NCI-H2029 (cell line): ENCODE measurements at regions not wholly inside any gene's neighbourhood (a gene's known extent, or its start where the extent isn't known, plus 50 kb on each side); places are given as distances from the start of the nearest gene placed in this dataset.
"Not testable (repeated sequence)": the region's sequence is repeated elsewhere in the genome, so short reads cannot be mapped to it uniquely, and the experiment has no call there.

Experiments used
- DNase-seq: peaks from one replicate; lab custom pipeline; 2025; lab: John Stamatoyannopoulos, UW

DNA sequence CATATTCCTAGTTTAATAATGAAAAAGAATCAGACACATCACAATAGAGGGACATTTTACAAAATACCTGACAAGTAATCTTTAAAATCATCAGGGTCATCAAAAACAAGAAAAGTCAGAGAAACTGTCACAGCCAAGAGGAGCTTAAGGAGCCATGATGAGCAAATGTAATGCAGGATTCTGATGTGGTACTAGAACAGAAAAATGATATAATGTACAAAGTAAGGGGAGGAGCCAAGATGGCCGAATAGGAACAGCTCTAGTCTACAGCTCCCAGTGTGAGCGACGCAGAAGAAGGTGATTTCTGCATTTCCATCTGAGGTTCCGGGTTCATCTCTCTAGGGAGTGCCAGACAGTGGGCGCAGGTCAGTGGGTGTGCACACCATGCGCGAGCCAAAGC lies 198.0 kb upstream of the FAT3 start:
- no peak for DNase-seq

DNA sequence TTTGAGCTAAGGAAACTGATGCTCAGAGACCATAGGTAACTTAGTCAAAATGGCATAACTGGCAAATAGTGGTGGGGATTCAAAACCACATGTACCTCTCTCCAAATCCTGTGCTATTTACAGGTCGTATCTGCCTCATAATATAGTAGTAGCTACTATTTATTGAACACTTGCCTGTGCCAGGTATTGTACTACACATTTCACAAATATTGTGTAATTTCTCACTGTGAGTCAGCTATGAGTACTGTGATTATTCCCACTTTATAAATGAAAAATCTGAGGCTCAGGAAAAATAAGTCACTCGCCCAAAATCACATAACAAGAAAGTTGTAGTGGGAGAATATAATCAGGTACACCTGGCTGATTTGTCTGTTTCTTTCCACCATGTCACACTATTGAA lies 199.8 kb upstream of the FAT3 start:
- DNase-seq = no peak

DNA sequence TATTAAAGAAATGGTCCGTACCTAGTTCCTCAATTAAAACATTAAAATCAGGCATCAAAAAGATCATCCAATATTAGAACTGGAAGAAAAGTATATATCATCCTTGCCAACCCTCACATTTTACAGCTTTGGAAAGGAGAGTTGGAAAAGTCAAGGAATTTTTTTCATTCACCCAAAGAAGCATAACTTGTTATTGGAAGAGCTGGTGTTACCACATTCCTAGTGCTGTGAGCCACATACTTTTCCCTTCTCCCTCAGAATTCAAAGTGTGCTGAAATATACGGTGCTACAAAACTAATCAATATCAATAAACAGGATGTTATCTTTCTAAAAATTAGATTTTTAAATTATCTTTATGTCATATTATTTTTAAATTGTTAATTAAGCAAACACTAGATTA lies 202.1 kb upstream of the FAT3 start:
- no peak for DNase-seq

DNA sequence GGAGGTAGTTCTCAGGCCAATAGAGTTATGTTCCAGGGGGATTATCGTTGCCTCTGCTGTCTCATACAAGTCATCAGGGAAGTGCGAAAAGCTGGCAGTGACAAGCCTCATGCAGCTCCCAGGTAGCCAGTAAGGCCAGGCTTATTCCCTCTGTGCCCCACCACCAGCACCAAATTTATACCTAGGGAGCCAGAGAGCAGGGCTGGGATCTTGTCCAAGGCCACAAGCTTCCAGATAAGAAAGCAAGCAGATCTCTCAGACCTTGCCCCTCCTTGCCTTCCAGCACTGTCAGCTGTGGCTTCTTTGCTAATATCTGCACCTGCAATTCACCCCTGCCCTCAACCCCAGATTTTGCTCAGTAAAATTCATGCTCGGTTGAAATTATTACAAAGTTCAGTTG lies 206.3 kb upstream of the FAT3 start:
- no peak for DNase-seq

DNA sequence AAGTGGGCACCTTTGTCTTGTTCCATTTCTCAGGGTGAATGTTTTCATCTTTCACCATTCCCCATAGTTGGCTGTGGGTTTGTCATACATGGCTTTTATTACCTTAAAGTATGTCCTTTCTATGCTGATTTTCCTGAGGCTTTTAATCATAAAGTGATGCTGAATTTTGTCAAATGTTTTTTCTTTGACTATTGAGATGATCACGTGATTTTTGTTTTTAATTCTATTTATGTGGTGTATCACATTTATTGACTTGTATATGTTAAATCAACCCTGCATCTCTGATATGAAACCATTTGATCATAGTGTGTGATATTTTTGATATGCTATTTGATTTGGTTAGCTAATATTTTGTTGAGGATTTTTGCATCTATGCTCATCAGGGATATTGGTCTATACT lies 216.4 kb upstream of the FAT3 start:
- DNase-seq = no peak

DNA sequence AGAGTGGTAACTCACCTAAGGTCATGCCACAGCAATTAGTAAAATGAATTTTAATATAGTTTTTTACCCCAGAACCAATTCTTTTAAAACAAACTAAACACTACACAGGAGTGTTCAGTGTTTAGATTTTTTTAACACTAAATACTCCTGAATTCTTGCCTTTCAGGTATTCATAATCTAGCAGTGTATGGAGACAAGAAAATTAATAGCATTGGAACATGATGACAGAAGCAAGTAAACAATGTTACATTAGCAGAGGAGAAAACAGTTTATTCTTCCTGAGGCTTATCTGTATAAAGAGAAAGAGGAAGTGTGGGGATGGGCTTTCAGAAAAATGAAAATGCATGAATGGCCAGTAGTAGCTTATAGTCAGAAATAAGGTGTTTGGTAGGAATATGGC lies 222.1 kb upstream of the FAT3 start:
- no peak for DNase-seq

DNA sequence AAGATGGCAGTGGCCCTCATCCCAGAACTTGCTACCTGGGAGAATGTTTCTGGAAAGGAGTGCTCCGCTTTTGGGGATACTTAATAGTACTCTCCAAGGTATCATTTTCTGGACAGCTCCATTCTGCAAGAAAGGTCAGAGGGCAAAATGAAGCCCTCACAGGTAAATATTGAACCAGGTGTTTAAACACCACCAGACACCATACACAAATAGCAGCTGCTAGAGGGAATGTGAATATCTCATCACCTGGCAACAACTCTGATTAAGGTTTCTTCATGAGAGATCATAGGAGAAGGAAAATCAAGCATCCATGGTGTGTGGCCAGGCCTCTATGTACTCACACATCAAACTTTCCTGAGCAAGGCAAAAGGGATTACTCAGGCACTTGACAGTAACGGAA lies 226.1 kb upstream of the FAT3 start:
- DNase-seq = peak; percentile 85

DNA sequence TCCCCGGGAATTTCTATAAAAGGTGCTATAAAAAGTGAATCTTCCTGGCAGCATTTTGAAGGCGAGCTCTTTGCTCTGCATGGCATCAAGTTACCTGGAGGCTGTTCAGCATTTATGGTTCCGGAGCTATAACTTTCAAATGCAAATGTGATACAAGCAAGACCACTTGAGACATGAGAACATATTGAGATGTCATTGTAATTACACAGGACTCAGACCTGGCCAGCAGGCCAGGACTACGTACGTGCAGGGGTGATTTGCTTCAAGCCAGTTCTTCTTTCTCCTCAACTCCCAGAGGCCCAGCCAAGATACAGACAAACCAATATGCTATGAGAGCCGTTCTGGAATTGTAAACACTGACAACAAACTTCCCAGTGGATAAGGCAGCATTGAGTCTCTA lies 227.4 kb upstream of the FAT3 start:
- DNase-seq = peak; percentile 72

DNA sequence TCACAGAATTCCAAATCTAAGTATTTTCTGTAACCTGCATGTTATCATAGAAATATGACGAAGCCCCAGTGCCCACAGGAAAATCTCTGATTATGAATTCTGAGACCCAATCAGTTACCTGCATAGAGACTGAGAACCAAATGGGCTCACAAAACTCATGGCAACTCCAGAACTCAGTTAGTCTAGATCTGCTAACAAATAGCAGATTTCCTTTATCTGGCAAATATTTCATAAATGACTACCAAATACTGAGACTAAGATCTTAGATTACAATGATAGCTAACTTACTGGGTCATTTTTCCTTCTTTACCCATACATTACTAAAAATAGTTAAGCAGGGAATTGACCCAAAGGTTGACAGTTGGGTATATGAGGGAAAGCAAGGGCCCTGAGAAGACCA lies 228.1 kb upstream of the FAT3 start:
- DNase-seq = no peak

DNA sequence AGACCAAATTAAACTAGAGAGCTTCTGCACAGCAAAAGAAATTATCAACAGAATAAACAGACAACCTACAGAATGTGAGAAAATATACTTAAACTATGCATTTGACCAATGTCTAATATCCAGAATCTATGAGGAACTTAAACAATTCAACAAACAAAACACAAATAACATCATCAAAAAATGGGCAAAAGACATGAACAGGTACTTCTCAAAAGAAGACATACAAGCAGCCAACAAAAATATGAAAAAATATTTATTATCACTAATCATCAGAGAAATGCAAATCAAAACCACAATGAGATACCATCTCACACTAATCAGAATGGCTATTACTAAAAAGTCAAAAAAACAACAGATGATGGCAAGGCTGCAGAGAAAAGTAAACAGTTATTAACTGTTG lies 236.2 kb upstream of the FAT3 start:
- not testable (repeated sequence) for DNase-seq

DNA sequence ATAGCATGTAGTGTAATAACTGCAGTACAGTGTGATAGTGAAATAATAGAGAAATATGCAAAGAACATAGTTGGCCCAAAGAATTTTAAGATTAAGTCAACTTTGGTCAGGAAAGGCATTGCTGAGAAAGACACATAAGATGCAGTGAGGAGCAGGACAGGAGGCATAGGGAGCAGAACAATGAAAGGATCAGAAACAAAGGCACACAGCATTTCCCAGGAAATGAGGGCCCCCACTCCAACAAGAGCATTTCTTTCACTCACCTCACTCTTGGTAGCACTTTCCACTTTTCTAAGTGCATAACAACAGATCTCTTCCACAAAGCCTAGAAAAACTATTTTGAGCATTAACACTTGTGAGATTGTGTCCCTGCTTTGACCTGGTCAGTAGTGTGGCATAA lies 238.4 kb upstream of the FAT3 start:
- DNase-seq = no peak

DNA sequence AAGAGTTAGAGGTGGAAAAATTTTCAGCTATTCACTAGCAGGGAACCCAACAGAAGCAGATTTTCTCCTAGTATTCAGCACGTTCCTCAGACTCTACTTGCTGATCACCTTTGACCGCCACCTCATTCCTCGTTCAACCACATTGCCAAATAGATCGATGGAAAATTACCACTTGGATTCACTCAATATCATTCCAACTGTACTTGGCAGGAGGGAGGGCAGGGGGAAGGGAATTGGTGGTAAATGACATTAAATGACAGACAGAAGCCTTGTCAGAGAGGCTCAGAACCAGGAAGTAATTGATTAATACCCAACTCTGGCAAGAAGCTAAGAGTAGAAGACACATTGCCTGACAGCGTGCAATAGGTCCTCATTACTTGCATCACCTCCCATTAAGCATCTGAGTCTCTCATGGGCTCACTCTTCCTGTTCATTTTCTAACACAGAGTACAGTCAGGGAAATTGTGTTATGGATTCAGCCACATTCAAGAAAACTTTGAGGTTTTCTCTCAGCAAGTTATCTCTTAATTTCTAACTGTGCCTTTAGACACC lies 240.5 kb upstream of the FAT3 start:
- no peak for DNase-seq

DNA sequence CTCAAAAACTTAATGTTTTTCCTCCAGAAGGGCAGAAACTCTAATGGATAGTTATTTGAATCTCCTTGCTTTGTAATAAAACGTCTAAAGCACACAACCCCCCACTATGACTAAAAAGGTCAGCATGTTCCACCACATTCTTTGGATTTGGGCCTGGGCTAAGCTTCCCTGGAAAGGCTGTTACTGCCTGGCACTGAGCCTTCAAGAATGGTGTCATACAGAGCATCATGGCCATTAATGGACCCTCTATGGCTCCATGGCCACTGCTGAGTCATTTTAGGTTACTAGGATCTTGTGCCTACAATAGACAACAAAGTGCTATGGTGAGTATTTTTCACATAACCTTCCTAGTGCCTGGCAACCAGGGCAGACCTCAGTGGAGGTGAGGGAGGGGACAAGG lies 242.6 kb upstream of the FAT3 start:
- no peak for DNase-seq

DNA sequence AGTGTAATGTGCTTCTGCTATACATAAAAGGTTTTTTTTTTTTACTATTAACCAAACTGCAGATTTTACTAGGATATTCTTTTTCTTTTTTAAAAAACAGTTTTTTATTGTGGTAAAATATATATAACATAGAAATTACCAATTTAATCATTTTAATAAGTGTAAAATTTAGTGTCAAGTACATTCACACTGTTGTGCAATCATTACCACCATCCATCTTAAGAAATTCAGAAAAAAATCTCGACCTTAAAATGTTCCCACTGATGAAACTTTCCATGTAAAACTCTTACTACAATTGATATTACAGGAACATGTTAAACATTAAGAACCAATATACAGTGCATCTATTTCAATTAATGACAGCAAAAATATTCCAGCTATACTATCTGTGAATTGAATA lies 244.8 kb upstream of the FAT3 start:
- no peak for DNase-seq

DNA sequence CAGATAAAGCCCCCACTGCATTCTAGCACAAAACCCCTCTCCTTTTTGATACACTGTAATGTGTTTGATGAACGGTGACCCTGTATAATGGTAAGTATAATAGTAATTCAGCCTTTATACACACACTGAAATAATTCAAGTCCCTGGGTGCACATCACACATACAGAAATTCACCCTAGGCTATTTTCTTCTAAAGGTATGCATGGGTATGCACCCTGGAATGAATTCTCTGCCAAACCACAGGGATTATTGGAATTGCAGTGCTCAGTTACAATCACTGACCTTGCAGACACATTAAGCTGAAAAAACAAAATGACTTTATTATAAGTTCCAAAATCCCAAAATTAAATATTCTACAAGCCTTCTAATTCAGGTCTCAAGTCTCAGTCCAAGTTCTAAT lies 245.9 kb upstream of the FAT3 start:
- no peak for DNase-seq

DNA sequence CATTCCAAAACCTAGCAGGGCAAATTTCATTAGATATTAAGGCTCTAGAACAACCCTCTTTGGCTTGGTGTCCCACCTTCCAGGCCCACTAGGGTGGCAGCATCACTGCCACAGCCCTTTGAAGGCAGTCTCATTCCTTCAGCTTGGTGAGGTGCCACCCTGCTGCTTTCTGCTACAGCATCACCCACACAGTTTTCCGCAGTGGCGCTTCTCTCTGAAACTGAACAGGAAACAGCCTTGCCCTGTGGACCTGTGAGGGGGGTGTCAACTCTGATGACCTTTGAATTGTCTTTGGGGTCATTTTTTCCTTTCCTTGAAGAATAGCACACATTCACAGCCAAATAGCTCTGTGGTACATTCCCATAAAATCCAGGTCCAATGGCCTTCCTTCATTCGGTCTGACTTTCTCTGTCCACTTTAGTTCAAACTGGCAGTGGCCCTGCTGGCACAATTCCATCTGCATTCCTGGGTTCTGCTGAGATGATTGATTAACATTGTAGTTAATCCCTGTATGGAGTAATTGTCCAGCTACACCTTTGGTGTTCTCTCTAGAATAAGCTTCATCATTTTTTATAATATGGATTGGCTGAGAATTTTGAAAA lies 251.9 kb upstream of the FAT3 start:
- no peak for DNase-seq

DNA sequence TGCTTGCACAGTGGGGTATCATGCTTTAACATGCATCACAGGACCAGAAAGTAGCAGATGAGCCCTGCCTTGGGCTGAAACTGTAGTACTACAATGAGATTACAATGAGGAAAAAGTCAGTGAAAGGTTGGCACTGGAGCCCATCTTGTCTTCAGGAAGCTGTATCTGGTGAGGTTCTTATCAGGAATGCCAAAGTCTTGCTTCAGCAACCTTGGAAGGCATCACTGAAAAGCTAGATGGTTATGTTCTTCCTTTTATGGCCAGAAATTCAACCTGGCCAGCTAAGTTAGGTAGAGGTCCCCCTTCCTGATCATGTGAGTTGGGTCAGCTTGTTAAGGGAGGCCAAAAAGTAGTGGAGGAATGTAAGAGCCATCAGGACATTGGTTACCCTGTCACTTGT lies 254.0 kb upstream of the FAT3 start:
- DNase-seq = no peak

DNA sequence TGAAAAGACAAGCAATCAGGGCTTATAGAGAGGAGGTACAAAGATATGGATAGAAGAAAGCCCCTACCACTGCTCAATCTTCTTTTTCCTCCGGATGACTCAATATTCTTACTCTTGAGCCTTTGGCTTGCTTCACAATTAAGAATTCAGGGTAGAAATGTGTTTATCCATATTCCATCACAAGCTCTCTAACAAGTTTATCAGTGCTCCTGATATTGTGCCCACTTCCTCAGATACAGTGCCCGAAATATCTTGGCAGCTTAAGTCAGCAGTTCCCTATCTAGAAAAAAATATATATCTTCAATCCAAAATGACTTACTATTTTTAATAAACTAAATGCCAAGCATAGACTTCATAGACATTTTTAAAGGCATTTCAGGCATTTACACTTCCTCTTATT lies 255.1 kb upstream of the FAT3 start:
- no peak for DNase-seq

DNA sequence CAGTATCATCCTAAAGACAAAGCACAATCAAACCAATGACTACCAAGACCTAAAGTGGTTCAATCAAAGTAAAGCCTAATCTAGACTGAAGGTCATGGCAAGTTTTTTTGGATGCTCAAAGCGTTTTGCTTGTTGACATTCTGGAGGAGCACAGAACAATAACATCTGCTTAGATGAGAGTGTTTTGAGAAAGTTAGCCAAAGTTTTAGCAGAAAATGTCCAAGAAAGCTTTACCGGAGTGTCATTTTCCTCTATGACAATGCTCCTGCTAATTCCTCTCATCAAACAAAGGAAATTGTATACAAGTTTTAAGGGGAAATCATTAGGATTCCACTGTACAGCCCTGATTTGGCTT lies 256.9 kb upstream of the FAT3 start:
- no peak for DNase-seq

DNA sequence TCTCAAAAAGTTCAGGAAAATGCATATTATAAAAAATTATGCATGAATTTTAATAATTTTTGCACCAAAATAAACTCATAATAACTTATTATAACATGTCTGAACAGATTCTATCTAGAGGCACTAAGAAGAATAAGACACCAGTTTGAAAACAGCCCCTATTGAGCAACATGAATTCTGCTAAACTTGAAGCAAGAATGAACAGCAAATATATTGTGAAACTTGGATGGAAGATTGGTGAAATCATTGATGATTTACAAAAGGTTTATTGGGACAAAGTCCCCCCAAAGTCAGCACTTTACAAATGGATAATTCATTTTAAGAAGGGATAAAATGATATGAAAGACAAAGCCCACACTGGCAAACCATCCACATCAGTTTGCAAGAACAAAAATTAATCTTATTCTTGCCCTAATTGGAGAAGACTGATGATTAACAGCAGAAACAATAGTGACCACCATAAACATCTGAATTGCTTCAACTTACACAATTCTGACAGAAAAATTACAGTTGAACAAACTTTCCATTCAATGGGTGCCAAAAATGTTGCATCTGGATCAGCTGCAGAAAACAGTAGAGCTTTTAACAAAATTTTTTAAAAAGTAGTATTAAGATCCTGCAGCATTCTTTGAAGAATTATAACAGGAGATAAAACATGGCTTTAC lies 257.5 kb upstream of the FAT3 start:
- DNase-seq = no peak

DNA sequence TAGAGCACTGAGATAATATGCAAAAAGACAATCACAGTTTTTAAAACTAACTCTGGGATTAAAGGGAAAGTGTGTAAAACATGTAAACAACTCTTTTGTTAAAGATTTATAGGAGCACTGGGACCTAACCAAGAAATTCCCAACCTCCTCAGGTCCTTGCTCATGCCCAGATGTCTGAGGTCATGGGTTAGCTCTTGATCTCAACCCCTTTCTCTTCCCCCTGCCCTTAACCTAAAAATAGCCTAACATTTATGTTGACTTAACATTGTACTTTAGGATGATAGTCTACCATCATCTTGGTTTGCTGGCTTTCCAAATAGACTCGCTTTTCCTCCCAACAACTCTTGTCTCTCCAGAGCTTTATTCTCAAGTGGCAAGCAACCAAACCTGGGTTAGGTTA lies 258.2 kb upstream of the FAT3 start:
- no peak for DNase-seq

DNA sequence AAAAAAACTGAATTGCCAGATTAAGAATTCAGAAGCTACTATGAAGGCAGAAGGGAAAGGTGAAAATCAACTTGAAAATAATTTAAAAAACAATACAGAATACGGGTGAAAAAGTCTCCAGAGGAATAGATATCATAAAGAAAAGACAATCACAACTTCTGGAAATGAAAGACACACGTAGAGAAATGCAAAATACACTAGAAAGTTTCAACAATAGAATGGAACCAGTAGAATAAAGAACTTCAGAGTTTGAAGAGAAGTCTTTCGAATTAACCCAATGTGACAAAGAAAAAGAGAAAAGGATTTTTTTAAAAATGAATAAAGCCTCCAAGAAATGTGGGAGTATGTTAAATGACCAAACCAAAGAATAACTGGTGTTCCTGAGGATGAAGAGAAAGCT lies 263.8 kb upstream of the FAT3 start:
- no peak for DNase-seq

DNA sequence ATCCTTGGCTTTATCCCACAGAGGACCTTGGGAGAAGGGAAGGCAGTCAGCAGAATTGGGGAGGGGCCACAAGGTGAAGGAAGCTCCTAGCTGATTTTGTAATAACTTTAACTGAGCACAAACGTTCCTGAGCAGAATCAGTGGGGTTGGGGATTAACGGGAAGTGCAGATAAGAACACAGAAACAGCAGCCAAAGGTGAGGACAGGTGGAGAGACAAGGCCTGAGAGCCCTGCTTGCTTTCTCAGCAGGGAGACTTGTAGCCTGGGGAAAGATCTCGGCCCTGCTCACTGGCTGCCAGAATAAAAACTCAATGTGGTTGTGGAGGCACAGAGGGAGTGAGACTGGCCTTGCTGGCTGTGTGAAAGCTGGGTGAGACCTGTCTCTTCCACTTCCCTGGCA lies 265.2 kb upstream of the FAT3 start:
- no peak for DNase-seq

DNA sequence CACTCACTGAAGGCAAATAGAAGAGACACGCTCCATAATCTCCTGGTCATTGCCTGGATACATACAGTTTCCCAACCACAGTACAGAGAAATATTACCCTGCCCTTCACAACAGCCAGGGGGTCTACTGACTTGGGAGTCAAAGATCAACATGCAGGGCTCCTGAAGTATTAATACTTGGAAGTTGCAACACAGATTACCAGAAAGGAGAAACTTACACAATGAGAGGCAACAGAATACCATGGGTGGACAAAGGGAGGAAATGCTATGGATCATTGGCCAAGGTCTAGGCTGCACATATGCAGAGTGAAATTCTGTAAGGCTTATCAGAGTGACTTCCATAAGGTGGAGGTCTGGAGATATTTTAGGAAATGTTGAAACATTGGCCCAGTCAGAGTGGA lies 267.9 kb upstream of the FAT3 start:
- DNase-seq = no peak
